A549 (cell line): ENCODE measurements at regions not wholly inside any gene's neighbourhood (a gene's known extent, or its start where the extent isn't known, plus 50 kb on each side); places are given as distances from the start of the nearest gene placed in this dataset.

Experiments used
- ATAC-seq, 2 experiments: fragments of 200-7000 bp in 1 of 2; fragments of >200 bp in 1 of 2; cut with Nextera tagmentation in 1 of 2; cut with Tn5 transposase in 1 of 2; 3 replicates each; pipeline versions ENCODE4 v1.8.0 to v1.9.1; 2018 to 2020; ENCODE audit warnings: mild to moderate bottlenecking in 1 of 2, moderate library complexity in 1 of 2
- CTCF ChIA-PET: fragments of 300-600 bp; sonication (Branson Sonifier 250); formaldehyde crosslinking; extraction: SDS; loops from one replicate; lab custom pipeline; 2021; ENCODE audit warnings: antibody characterized with exemption, inconsistent platforms; lab: Yijun Ruan, JAX
- POLR2A ChIA-PET: fragments of 350-600 bp; formaldehyde crosslinking; extraction: SDS; loops from one replicate; lab custom pipeline; 2021; ENCODE audit warnings: antibody characterized with exemption, inconsistent platforms; lab: Yijun Ruan, JAX
- DNase-seq, 2 experiments: peaks; one replicate each; pipeline versions ENCODE4 v3.0.0 to v3.0.0-alpha.2; 2011 to 2016; ENCODE audit warnings: low read depth in 1 of 2, low spot score in 1 of 2
- FAIRE-seq: peaks from 2 replicates; lab custom pipeline; 2011; peaks lifted over from hg19 to GRCh38; lab: Jason Lieb, UNC
- H3K27ac ChIP-seq, 2 experiments: fragments of >200 bp; sonication (Bioruptor Twin); formaldehyde crosslinking; 3 replicates each; pipeline ENCODE4 v1.5.1; 2016 to 2017
- H3K4me1 ChIP-seq: fragments of >200 bp; sonication (Bioruptor Twin); formaldehyde crosslinking; 3 replicates; pipeline ENCODE4 v1.6.1; 2016
- H3K4me2 ChIP-seq: fragments of >200 bp; sonication (Bioruptor Twin); formaldehyde crosslinking; 3 replicates; pipeline ENCODE4 v1.6.1; 2016
- H3K4me3 ChIP-seq: fragments of >200 bp; sonication (Bioruptor Twin); formaldehyde crosslinking; 3 replicates; pipeline ENCODE4 v1.5.1; 2016
- H3K9me3 ChIP-seq: fragments of >200 bp; sonication (Bioruptor Twin); formaldehyde crosslinking; 3 replicates; pipeline ENCODE4 v1.6.1; 2016
- CBX2 ChIP-seq: fragments of 200-600 bp; sonication (generic); IDR thresholded peaks from 2 replicates; pipeline ENCODE4 v1.6.1; 2016; ENCODE audit warnings: low read depth, mild to moderate bottlenecking, borderline replicate concordance
- CHD4 ChIP-seq: fragments of 200-600 bp; sonication (generic); IDR thresholded peaks from 2 replicates; pipeline ENCODE4 v1.6.1; 2016; ENCODE audit warnings: antibody characterized with exemption, mild to moderate bottlenecking, borderline replicate concordance
- EHF ChIP-seq: fragments of 250-450 bp; sonication (Bioruptor Pico); IDR thresholded peaks from 2 replicates; pipeline ENCODE4 v1.5.0; 2020; ENCODE audit warnings: mild to moderate bottlenecking
- FOSB ChIP-seq: fragments of 250-450 bp; sonication (Bioruptor Pico); IDR thresholded peaks from 2 replicates; pipeline ENCODE4 v1.5.0; 2020; ENCODE audit warnings: mild to moderate bottlenecking, moderate library complexity
- HOXB5 ChIP-seq: fragments of 250-450 bp; sonication (Bioruptor Pico); IDR thresholded peaks from 2 replicates; pipeline ENCODE4 v1.5.0; 2020; ENCODE audit warnings: mild to moderate bottlenecking, moderate library complexity
- JUNB ChIP-seq: fragments of >200 bp; sonication (Bioruptor Twin); formaldehyde crosslinking; IDR thresholded peaks from 2 replicates; pipeline ENCODE4 v1.6.1; 2016
- MYC ChIP-seq: IDR thresholded peaks from 2 replicates; pipeline ENCODE4 v1.6.1; 2012; ENCODE audit warnings: mild to moderate bottlenecking, inconsistent platforms, low read length, improper control_type of control experiment, borderline replicate concordance
- NPAS2 ChIP-seq: fragments of 250-450 bp; sonication (Bioruptor Pico); IDR thresholded peaks from 2 replicates; pipeline ENCODE4 v1.8.0; 2022; ENCODE audit warnings: mild to moderate bottlenecking, moderate library complexity, borderline replicate concordance
- RARB ChIP-seq: fragments of 250-450 bp; sonication (Bioruptor Pico); IDR thresholded peaks from 2 replicates; pipeline ENCODE4 v1.8.0; 2021; ENCODE audit warnings: mild to moderate bottlenecking, moderate library complexity
- RCOR1 ChIP-seq: fragments of 150-350 bp; IDR thresholded peaks from 2 replicates; pipeline ENCODE4 v1.6.1; 2014; ENCODE audit warnings: antibody characterized with exemption, low read length, low read depth
- RFX5 ChIP-seq: fragments of 450-650 bp; IDR thresholded peaks from 2 replicates; pipeline ENCODE4 v1.7.1; 2014; ENCODE audit warnings: antibody characterized with exemption, mild to moderate bottlenecking, moderate library complexity
- RNF2 ChIP-seq: fragments of 200-600 bp; sonication (generic); IDR thresholded peaks from 2 replicates; pipeline ENCODE4 v1.6.1; 2016; ENCODE audit warnings: low read depth, mild to moderate bottlenecking, antibody characterized with exemption, moderate library complexity, borderline replicate concordance
- SMC3 ChIP-seq: fragments of >200 bp; sonication (Bioruptor Twin); formaldehyde crosslinking; IDR thresholded peaks from 3 replicates; pipeline ENCODE4 v1.6.1; 2018; ENCODE audit warnings: inconsistent platforms
- ZC3H11A ChIP-seq: fragments of 450-650 bp; IDR thresholded peaks from 2 replicates; pipeline ENCODE4 v1.6.1; 2014; ENCODE audit warnings: antibody characterized with exemption, mild to moderate bottlenecking
- ZFP36 ChIP-seq: fragments of 450-650 bp; IDR thresholded peaks from 2 replicates; pipeline ENCODE4 v1.6.1; 2014; ENCODE audit warnings: borderline replicate concordance; ENCODE audit not compliant: partially characterized antibody
- ZNF302 ChIP-seq: fragments of 250-450 bp; sonication (Bioruptor Pico); IDR thresholded peaks from 2 replicates; pipeline ENCODE4 v1.9.0; 2021; ENCODE audit warnings: inconsistent platforms, mild to moderate bottlenecking, moderate library complexity
- WGBS: methylation state at CpG from one replicate; pipeline ENCODE4 v1.1.6; 2017; ENCODE audit errors: missing lambda C conversion rate; 5-methylcytosine and 5-hydroxymethylcytosine counted together
- TF ChIP-seq, protein P1 (sequence below): fragments of >200 bp; sonication (Bioruptor Twin); formaldehyde crosslinking; IDR thresholded peaks from 2 replicates; pipeline ENCODE4 v1.6.1; 2016
- TF ChIP-seq, protein P2 (sequence below): fragments of 450-650 bp; IDR thresholded peaks from 2 replicates; pipeline ENCODE4 v1.6.1; 2014; ENCODE audit warnings: antibody characterized with exemption
- TF ChIP-seq, protein P3 (sequence below): IDR thresholded peaks from 2 replicates; pipeline ENCODE4 v1.6.1; 2012
- TF ChIP-seq, protein P4 (sequence below): fragments of 250-450 bp; sonication (Bioruptor Pico); IDR thresholded peaks from 2 replicates; pipeline ENCODE4 v1.5.0; 2021; ENCODE audit warnings: mild to moderate bottlenecking, moderate library complexity, borderline replicate concordance
- TF ChIP-seq, protein P5 (sequence below): fragments of 200-600 bp; sonication (generic); IDR thresholded peaks from 2 replicates; pipeline ENCODE4 v1.6.1; 2016; ENCODE audit warnings: antibody characterized with exemption, mild to moderate bottlenecking, moderate library complexity
- TF ChIP-seq, protein P6 (sequence below): fragments of 250-450 bp; sonication (Bioruptor Pico); IDR thresholded peaks from 2 replicates; pipeline ENCODE4 v1.5.0; 2020; ENCODE audit warnings: low read depth, mild to moderate bottlenecking, moderate library complexity
- TF ChIP-seq, protein P7 (sequence below): fragments of 150-350 bp; IDR thresholded peaks from 2 replicates; pipeline ENCODE4 v1.6.1; 2014; ENCODE audit warnings: low read depth, mild to moderate bottlenecking, low read length

DNA sequence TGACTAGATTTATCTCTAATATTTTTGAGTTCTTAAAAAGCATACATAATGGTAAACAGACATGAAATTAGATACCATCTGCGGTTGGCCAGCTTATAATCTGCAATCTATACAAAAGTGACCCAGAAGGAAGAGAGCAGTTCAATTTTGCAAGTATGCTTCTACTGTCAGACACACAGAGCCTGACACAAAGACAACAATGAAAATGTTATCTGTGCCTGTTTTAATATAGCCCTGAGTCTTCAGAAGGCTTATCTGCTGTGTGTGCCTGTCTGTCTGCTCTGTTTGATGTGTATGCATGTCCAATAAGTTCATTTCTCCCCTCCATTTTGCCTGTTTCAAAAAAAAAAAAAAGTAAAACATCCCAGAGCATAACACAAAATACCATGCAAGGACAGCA lies 73.3 kb upstream of the FHIP2A start:
- POLR2A ChIA-PET: no interaction called here
- no peaks in the 10 kb centered on the region for H3K4me1 ChIP-seq
- 93% methylated on average over 1 of the region's 1 CpG for WGBS
- no peak for FAIRE-seq
- no peak overlapping the region for H3K27ac ChIP-seq
- no peaks in the 10 kb centered on the region for H3K9me3 ChIP-seq
- no peak for ATAC-seq
- DNase-seq: no peak
- TF ChIP-seq MYC (no peak), ZFP36 (no peak), EHF (CRISPR knock-in tag) (no peak), HOXB5 (CRISPR knock-in tag) (no peak), SMC3 (no peak), ZC3H11A (no peak), RFX5 (no peak), FOSB (CRISPR knock-in tag) (no peak)
- TF ChIP-seq, protein P1, sequence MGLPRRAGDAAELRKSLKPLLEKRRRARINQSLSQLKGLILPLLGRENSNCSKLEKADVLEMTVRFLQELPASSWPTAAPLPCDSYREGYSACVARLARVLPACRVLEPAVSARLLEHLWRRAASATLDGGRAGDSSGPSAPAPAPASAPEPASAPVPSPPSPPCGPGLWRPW: no peak
- TF ChIP-seq, all 56 proteins: peak for 0
- Histone ChIP-seq H3K4me3 (no peak overlapping the region), H3K4me2 (no peak overlapping the region)
- CTCF ChIA-PET: interaction anchor here (1.1 to 1.8 kb wide), 2 partner anchors 12 to 32 kb away, joined by 3 to 4 read pairs; no protein-coding TSS in a partner anchor

DNA sequence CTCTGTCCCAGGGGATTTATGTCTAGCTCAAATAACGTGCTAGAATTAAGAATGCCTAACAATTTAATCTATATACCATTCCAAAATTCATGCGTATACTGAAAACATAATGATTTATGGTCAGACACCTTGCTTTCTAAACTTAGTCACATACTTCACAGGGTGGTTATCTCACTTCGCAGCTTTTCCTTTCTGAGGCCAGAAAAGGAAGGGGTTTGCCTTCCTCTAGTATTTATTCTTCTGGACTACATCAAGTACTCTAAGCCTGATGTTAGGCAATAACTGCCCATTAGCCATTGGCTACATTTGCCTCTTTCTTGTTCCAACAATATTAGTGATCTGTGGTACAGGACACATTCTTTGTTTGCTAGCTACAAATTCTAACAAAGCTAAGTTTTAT lies 72.6 kb upstream of the FHIP2A start:
- no peak for TF ChIP-seq RCOR1
- TF ChIP-seq, protein P2, sequence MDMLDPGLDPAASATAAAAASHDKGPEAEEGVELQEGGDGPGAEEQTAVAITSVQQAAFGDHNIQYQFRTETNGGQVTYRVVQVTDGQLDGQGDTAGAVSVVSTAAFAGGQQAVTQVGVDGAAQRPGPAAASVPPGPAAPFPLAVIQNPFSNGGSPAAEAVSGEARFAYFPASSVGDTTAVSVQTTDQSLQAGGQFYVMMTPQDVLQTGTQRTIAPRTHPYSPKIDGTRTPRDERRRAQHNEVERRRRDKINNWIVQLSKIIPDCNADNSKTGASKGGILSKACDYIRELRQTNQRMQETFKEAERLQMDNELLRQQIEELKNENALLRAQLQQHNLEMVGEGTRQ: no peak
- no peak for TF ChIP-seq CHD4
- TF ChIP-seq, protein P3, sequence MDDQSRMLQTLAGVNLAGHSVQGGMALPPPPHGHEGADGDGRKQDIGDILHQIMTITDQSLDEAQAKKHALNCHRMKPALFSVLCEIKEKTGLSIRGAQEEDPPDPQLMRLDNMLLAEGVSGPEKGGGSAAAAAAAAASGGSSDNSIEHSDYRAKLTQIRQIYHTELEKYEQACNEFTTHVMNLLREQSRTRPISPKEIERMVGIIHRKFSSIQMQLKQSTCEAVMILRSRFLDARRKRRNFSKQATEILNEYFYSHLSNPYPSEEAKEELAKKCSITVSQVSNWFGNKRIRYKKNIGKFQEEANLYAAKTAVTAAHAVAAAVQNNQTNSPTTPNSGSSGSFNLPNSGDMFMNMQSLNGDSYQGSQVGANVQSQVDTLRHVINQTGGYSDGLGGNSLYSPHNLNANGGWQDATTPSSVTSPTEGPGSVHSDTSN: no peak
- no peak for TF ChIP-seq RARB (CRISPR knock-in tag)
- Histone ChIP-seq H3K27ac (no peak overlapping the region), H3K4me1 (peaks cover 2% of the 10 kb centered on the region; the same call in 2 of the 3 replicates), H3K4me3 (no peak overlapping the region), H3K4me2 (no peak overlapping the region), H3K9me3 (no peaks in the 10 kb centered on the region)
- CTCF ChIA-PET: interaction anchor here (0.6 to 1.8 kb wide), 3 partner anchors 8 to 50 kb away, joined by 3 to 4 read pairs (median 3); no protein-coding TSS in a partner anchor
- FAIRE-seq (no peak), DNase-seq (no peak), ATAC-seq (no peak)
- POLR2A ChIA-PET: no interaction called here
- 70% methylated on average over 3 of the region's 3 CpGs for WGBS

DNA sequence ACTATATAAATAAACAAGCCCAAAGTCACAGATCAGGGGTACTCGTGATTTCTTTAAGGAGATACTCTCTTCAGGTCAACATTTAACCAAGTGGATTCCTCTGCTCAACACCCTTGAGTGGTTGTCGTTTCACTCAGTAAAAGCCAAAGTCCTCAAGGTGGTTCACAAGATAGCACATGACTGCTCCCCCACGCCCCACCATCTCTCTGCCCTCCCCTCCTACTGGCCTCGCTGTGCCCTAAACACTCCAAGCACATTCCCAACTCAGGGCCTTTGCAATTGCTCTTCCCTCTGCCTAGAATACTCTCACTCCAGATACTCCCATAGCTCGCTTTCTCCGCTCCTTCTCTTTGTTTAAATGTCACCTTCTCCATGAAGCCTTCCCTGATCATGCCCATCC lies 72.1 kb upstream of the FHIP2A start:
- 72% methylated on average over 6 of the region's 6 CpGs for WGBS
- FAIRE-seq (no peak), DNase-seq (no peak), ATAC-seq (no peak)
- Histone ChIP-seq H3K4me2 (no peak overlapping the region), H3K27ac (no peak overlapping the region), H3K9me3 (no peaks in the 10 kb centered on the region), H3K4me1 (peaks cover 7% of the 10 kb centered on the region; the same call in 2 of the 3 replicates), H3K4me3 (no peak overlapping the region)
- ChIA-PET POLR2A (no interaction called here), CTCF (interaction anchor here (1.1 to 1.8 kb wide), 3 partner anchors 13 to 51 kb away, joined by 3 to 4 read pairs (median 3); no protein-coding TSS in a partner anchor)
- TF ChIP-seq RNF2: no peak
- no peak for TF ChIP-seq RFX5
- TF ChIP-seq, protein P4, sequence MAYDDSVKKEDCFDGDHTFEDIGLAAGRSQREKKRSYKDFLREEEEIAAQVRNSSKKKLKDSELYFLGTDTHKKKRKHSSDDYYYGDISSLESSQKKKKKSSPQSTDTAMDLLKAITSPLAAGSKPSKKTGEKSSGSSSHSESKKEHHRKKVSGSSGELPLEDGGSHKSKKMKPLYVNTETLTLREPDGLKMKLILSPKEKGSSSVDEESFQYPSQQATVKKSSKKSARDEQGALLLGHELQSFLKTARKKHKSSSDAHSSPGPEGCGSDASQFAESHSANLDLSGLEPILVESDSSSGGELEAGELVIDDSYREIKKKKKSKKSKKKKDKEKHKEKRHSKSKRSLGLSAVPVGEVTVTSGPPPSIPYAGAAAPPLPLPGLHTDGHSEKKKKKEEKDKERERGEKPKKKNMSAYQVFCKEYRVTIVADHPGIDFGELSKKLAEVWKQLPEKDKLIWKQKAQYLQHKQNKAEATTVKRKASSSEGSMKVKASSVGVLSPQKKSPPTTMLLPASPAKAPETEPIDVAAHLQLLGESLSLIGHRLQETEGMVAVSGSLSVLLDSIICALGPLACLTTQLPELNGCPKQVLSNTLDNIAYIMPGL (CRISPR knock-in tag): no peak
- no peak for TF ChIP-seq ZNF302 (CRISPR knock-in tag)
- TF ChIP-seq JUNB: no peak
- no peak for TF ChIP-seq EHF (CRISPR knock-in tag)
- TF ChIP-seq, protein P5, sequence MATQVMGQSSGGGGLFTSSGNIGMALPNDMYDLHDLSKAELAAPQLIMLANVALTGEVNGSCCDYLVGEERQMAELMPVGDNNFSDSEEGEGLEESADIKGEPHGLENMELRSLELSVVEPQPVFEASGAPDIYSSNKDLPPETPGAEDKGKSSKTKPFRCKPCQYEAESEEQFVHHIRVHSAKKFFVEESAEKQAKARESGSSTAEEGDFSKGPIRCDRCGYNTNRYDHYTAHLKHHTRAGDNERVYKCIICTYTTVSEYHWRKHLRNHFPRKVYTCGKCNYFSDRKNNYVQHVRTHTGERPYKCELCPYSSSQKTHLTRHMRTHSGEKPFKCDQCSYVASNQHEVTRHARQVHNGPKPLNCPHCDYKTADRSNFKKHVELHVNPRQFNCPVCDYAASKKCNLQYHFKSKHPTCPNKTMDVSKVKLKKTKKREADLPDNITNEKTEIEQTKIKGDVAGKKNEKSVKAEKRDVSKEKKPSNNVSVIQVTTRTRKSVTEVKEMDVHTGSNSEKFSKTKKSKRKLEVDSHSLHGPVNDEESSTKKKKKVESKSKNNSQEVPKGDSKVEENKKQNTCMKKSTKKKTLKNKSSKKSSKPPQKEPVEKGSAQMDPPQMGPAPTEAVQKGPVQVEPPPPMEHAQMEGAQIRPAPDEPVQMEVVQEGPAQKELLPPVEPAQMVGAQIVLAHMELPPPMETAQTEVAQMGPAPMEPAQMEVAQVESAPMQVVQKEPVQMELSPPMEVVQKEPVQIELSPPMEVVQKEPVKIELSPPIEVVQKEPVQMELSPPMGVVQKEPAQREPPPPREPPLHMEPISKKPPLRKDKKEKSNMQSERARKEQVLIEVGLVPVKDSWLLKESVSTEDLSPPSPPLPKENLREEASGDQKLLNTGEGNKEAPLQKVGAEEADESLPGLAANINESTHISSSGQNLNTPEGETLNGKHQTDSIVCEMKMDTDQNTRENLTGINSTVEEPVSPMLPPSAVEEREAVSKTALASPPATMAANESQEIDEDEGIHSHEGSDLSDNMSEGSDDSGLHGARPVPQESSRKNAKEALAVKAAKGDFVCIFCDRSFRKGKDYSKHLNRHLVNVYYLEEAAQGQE: no peak
- TF ChIP-seq NPAS2: no peak
- TF ChIP-seq, protein P6, sequence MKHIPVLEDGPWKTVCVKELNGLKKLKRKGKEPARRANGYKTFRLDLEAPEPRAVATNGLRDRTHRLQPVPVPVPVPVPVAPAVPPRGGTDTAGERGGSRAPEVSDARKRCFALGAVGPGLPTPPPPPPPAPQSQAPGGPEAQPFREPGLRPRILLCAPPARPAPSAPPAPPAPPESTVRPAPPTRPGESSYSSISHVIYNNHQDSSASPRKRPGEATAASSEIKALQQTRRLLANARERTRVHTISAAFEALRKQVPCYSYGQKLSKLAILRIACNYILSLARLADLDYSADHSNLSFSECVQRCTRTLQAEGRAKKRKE (CRISPR knock-in tag): no peak
- TF ChIP-seq, protein P7, sequence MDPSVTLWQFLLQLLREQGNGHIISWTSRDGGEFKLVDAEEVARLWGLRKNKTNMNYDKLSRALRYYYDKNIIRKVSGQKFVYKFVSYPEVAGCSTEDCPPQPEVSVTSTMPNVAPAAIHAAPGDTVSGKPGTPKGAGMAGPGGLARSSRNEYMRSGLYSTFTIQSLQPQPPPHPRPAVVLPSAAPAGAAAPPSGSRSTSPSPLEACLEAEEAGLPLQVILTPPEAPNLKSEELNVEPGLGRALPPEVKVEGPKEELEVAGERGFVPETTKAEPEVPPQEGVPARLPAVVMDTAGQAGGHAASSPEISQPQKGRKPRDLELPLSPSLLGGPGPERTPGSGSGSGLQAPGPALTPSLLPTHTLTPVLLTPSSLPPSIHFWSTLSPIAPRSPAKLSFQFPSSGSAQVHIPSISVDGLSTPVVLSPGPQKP: no peak
- TF ChIP-seq CBX2: no peak
- no peak for TF ChIP-seq RCOR1
